Endothelial cell of umbilical vein (primary cell): ENCODE measurements at regions not wholly inside any gene's neighbourhood (a gene's known extent, or its start where the extent isn't known, plus 50 kb on each side); places are given as distances from the start of the nearest gene placed in this dataset.

Source experiments
- BruUV-seq: library from RNA; stranded (reverse); fragments of 400-500 nt; replicated peaks from 2 replicates; lab custom pipeline; 2021; lab: Mats Ljungman, UMichigan
- CTCF ChIA-PET: fragments of 300-600, 350-600 bp; sonication (Branson Sonifier 250); formaldehyde crosslinking; loops from one replicate; lab custom pipeline; 2021; ENCODE audit warnings: antibody characterized with exemption, inconsistent platforms; lab: Charles Lee
- POLR2A ChIA-PET: fragments of 300-600, 350-600 bp; sonication (Branson Sonifier 250); formaldehyde crosslinking; loops from one replicate; lab custom pipeline; 2021; ENCODE audit warnings: antibody characterized with exemption, inconsistent platforms; lab: Charles Lee
- DNase-seq: peaks from one replicate; pipeline ENCODE4 v3.0.0-alpha.2; 2011; ENCODE audit warnings: low read depth, low spot score
- FAIRE-seq: peaks from 2 replicates; lab custom pipeline; 2011; peaks lifted over from hg19 to GRCh38; lab: Jason Lieb, UNC
- H2AFZ ChIP-seq: 2 replicates; pipeline ENCODE4 v1.6.0; 2012; ENCODE audit warnings: low read depth, low read length, control low read depth, inconsistent platforms
- H3K27ac ChIP-seq: 2 replicates; pipeline ENCODE4 v1.5.1; 2011; ENCODE audit warnings: low read depth, mild to moderate bottlenecking, control low read depth, low read length, moderate library complexity; ENCODE audit not compliant: insufficient read depth
- H3K27me3 ChIP-seq, 2 experiments: 2 replicates each; pipeline versions ENCODE4 v1.6.0 to v1.6.1; 2011; ENCODE audit warnings: low read length in 2 of 2, mixed read lengths in 1 of 2; ENCODE audit not compliant: control insufficient read depth in 2 of 2, insufficient read depth in 2 of 2
- H3K36me3 ChIP-seq, 2 experiments: 2 replicates in 1 of 2; 3 replicates in 1 of 2; pipeline ENCODE4 v1.5.1; 2011; ENCODE audit warnings: low read length in 2 of 2, mild to moderate bottlenecking in 1 of 2, moderate library complexity in 1 of 2; ENCODE audit not compliant: control insufficient read depth in 2 of 2, insufficient read depth in 2 of 2; ENCODE audit errors: extremely low read depth in 1 of 2
- H3K4me1 ChIP-seq: 3 replicates; pipeline ENCODE4 v1.5.1; 2011; ENCODE audit warnings: mild to moderate bottlenecking, low read length; ENCODE audit not compliant: control insufficient read depth, insufficient read depth; ENCODE audit errors: extremely low read depth
- H3K4me2 ChIP-seq: 2 replicates; pipeline ENCODE4 v1.6.1; 2011; ENCODE audit warnings: low read length, control low read depth, mixed read lengths; ENCODE audit not compliant: insufficient read depth
- H3K4me3 ChIP-seq, 3 experiments: fragments of 200-600 bp in 1 of 3; sonication (generic), shearing (Covaris generic) in 1 of 3; replicated peaks in 1 of 3; 2 replicates each; pipeline ENCODE4 v1.5.1; 2011 to 2016; ENCODE audit warnings: control low read depth in 3 of 3, low read length in 3 of 3, mild to moderate bottlenecking in 2 of 3, inconsistent platforms in 1 of 3, low read depth in 1 of 3, moderate library complexity in 1 of 3; ENCODE audit not compliant: insufficient read depth in 1 of 3
- H3K79me2 ChIP-seq: 2 replicates; pipeline ENCODE4 v1.6.0; 2012; ENCODE audit warnings: low read length, inconsistent platforms; ENCODE audit not compliant: control insufficient read depth, insufficient read depth
- H3K9ac ChIP-seq: replicated peaks from 2 replicates; pipeline ENCODE3; 2011; ENCODE audit warnings: low read length, control low read depth; ENCODE audit not compliant: insufficient read depth; ENCODE audit errors: extremely low read depth
- H3K9me1 ChIP-seq: replicated peaks from 3 replicates; pipeline ENCODE4 v1.6.0; 2011; ENCODE audit warnings: mild to moderate bottlenecking, low read length; ENCODE audit not compliant: control insufficient read depth, insufficient read depth; ENCODE audit errors: extremely low read depth
- H3K9me3 ChIP-seq: replicated peaks from 2 replicates; pipeline ENCODE4 v1.5.1; 2012; ENCODE audit warnings: low read length, inconsistent platforms; ENCODE audit not compliant: control insufficient read depth, insufficient read depth
- H4K20me1 ChIP-seq: replicated peaks from 2 replicates; pipeline ENCODE3; 2011; ENCODE audit warnings: mild to moderate bottlenecking, low read length; ENCODE audit not compliant: control insufficient read depth, insufficient read depth; ENCODE audit errors: extremely low read depth
- EZH2 ChIP-seq: IDR thresholded peaks from 2 replicates; pipeline ENCODE4 v1.6.1; 2012; ENCODE audit warnings: borderline replicate concordance, low read depth, mild to moderate bottlenecking, moderate library complexity, low read length, inconsistent platforms; ENCODE audit not compliant: severe bottlenecking
- FOS ChIP-seq: IDR thresholded peaks from 2 replicates; pipeline ENCODE4 v1.6.1; 2011; ENCODE audit warnings: mild to moderate bottlenecking, low read length, moderate library complexity, borderline replicate concordance; ENCODE audit not compliant: insufficient read depth
- GATA2 ChIP-seq: IDR thresholded peaks from 2 replicates; pipeline ENCODE4 v1.7.0; 2011; ENCODE audit warnings: low read depth, mild to moderate bottlenecking, moderate library complexity, mixed read lengths, low read length; ENCODE audit not compliant: insufficient read length, insufficient read depth
- JUN ChIP-seq: IDR thresholded peaks from 2 replicates; pipeline ENCODE4 v1.6.1; 2011; ENCODE audit warnings: borderline replicate concordance, low read depth; ENCODE audit not compliant: insufficient read length, insufficient read depth
- MYC ChIP-seq: IDR thresholded peaks from one replicate; pipeline ENCODE4 v1.6.1; 2011; ENCODE audit warnings: mild to moderate bottlenecking, low read depth, low read length
- POLR2A ChIP-seq: IDR thresholded peaks from 2 replicates; pipeline ENCODE4 v1.6.1; 2012; ENCODE audit warnings: low read depth, mild to moderate bottlenecking, control low read depth, low read length
- POLR2AphosphoS5 ChIP-seq: IDR thresholded peaks from 2 replicates; pipeline ENCODE4 v1.6.1; 2012; ENCODE audit warnings: low read depth, mild to moderate bottlenecking, control low read depth, low read length, moderate library complexity; ENCODE audit not compliant: insufficient read depth
- dilution Hi-C: fragments of 300-500 bp; cut with MboI; formaldehyde crosslinking; loops from one replicate; pipeline ENCODE4 v1.15.0; 2019; ENCODE audit warnings: low sequenced_read_pairs; ENCODE audit not compliant: extremely low pct_ligation_motif_present
- intact Hi-C: fragments of 100-400 bp; cut with micrococcal nuclease; formaldehyde crosslinking; loops from one replicate; pipeline ENCODE4 v1.10.0; 2022
- TF ChIP-seq, protein P1 (sequence below): IDR thresholded peaks from 2 replicates; pipeline ENCODE4 v1.6.1; 2011; ENCODE audit not compliant: insufficient read depth, insufficient read length
- TF ChIP-seq, protein P2 (sequence below), 2 donors: IDR thresholded peaks; 1 replicate in 1 of 2; 2 replicates in 1 of 2; pipeline ENCODE4 v1.5.1; 2011; ENCODE audit warnings: low read length in 2 of 2, mild to moderate bottlenecking in 2 of 2, moderate library complexity in 2 of 2, control low read depth in 1 of 2, inconsistent platforms in 1 of 2, low read depth in 1 of 2; ENCODE audit not compliant: insufficient read depth in 1 of 2; ENCODE audit errors: extremely low read depth in 1 of 2

DNA sequence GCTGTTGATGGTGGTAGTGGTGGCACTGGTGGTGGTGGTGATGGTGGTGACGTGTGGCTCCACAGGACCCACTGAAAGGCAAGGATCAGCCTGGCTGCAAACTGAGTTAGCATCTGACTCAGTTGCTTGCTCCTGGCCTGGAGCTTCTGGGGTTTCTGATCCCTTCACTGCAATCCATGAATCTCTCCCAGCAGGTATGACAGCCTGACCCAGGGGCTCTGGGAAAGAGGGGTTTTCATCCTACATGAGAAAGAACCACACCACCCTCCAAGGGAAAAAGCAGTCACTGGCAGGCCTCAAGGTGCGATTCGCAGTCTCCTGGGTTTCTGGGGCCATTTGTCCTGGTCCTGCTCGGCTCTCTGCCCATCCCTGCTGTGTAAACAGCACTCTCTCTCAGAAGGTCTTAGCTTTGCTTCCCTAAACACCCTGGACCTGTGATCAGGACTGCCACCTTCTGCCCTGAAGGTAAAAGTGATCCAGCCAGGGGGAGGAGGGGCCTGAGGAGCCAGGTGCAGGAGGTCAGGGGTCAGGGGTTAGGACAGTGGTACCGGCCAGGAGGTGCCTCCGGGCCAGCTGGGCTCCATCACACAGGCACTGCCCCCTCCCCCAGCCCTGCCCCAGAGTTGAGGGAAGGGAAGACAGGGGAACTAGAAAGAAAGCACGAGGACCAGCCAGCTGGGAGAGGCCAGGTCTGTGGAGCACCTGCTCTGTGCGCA, 152.0 kb downstream of the BMP7 start:
- FAIRE-seq (no peak), DNase-seq (no peak)
- BruUV-seq = no TSS peak
- ChIA-PET POLR2A (no interaction called here), CTCF (no interaction called here)
- Histone ChIP-seq H3K27me3 (no peaks in the 10 kb centered on the region), H3K9me3 (no peaks in the 10 kb centered on the region), H2AFZ (no peak overlapping the region), H3K79me2 (no peaks in the 10 kb centered on the region), H3K4me2 (no peak overlapping the region), H3K4me3 (no peak overlapping the region), H3K9me1 (no peaks in the 10 kb centered on the region), H3K27ac (no peak overlapping the region), H3K36me3 (no peaks in the 10 kb centered on the region), H3K9ac (no peak overlapping the region), H4K20me1 (no peaks in the 10 kb centered on the region), H3K4me1 (no peaks in the 10 kb centered on the region)
- dilution Hi-C loops (no loop called here), intact Hi-C loops (no loop called here)
- TF ChIP-seq FOS (no peak), GATA2 (no peak), JUN (no peak), MYC (no peak), EZH2 (no peak), POLR2AphosphoS5 (no peak), POLR2A (no peak)
- TF ChIP-seq, protein P1, sequence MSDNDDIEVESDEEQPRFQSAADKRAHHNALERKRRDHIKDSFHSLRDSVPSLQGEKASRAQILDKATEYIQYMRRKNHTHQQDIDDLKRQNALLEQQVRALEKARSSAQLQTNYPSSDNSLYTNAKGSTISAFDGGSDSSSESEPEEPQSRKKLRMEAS = no peak
- TF ChIP-seq, protein P2, sequence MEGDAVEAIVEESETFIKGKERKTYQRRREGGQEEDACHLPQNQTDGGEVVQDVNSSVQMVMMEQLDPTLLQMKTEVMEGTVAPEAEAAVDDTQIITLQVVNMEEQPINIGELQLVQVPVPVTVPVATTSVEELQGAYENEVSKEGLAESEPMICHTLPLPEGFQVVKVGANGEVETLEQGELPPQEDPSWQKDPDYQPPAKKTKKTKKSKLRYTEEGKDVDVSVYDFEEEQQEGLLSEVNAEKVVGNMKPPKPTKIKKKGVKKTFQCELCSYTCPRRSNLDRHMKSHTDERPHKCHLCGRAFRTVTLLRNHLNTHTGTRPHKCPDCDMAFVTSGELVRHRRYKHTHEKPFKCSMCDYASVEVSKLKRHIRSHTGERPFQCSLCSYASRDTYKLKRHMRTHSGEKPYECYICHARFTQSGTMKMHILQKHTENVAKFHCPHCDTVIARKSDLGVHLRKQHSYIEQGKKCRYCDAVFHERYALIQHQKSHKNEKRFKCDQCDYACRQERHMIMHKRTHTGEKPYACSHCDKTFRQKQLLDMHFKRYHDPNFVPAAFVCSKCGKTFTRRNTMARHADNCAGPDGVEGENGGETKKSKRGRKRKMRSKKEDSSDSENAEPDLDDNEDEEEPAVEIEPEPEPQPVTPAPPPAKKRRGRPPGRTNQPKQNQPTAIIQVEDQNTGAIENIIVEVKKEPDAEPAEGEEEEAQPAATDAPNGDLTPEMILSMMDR (IDR thresholded peaks at IDR 0.05; ENCODE audit: extremely low read depth in 1 of 2, insufficient read depth in 1 of 2, low read depth in 1 of 2, low read length in 2 of 2) = no peak
